Neural progenitor cell (in vitro differentiated cells): ENCODE measurements at regions not wholly inside any gene's neighbourhood (a gene's known extent, or its start where the extent isn't known, plus 50 kb on each side); places are given as distances from the start of the nearest gene placed in this dataset.

Experiments
- EZH2 ChIP-seq: fragments of 200-600 bp; sonication (generic); IDR thresholded peaks from 2 replicates; pipeline ENCODE4 v1.6.1; 2017; ENCODE audit warnings: antibody characterized with exemption, mild to moderate bottlenecking, moderate library complexity
- EZH2phosphoT487 ChIP-seq: fragments of 200-600 bp; sonication (generic); IDR thresholded peaks from 2 replicates; pipeline ENCODE4 v1.6.1; 2017; ENCODE audit warnings: antibody characterized with exemption
- TF ChIP-seq, protein P1 (sequence below): fragments of 200-600 bp; sonication (generic); IDR thresholded peaks from 2 replicates; pipeline ENCODE4 v1.5.1; 2017; ENCODE audit warnings: antibody characterized with exemption, mild to moderate bottlenecking

DNA sequence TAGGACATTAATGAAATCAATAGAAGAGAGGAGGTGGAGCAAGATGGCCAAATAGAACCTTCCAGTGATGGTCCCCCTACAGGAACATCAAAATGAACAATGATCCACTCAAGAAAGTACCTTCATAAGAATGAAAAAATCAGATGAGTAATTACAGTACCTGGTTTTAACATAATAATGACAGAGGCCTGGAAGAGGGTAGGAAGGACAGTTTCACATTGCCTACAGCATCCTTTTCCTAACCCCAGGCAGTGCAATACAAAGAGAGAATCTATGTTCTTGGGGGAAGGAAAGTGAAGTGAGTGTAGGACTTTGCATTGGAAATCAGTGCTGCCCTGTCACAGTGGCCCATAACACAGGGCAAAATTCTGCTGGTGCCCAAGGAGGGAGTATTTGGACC is 81.2 kb upstream of the SPTLC1 start:
- TF ChIP-seq, protein P1, sequence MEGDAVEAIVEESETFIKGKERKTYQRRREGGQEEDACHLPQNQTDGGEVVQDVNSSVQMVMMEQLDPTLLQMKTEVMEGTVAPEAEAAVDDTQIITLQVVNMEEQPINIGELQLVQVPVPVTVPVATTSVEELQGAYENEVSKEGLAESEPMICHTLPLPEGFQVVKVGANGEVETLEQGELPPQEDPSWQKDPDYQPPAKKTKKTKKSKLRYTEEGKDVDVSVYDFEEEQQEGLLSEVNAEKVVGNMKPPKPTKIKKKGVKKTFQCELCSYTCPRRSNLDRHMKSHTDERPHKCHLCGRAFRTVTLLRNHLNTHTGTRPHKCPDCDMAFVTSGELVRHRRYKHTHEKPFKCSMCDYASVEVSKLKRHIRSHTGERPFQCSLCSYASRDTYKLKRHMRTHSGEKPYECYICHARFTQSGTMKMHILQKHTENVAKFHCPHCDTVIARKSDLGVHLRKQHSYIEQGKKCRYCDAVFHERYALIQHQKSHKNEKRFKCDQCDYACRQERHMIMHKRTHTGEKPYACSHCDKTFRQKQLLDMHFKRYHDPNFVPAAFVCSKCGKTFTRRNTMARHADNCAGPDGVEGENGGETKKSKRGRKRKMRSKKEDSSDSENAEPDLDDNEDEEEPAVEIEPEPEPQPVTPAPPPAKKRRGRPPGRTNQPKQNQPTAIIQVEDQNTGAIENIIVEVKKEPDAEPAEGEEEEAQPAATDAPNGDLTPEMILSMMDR = no peak
- TF ChIP-seq EZH2 (no peak), EZH2phosphoT487 (no peak)
